BLaER1 treated with 17β-estradiol and CSF1 and Interleukin-3, amounts not matched to agents 10 nM and 100 nM (cell line): ENCODE measurements at regions not wholly inside any gene's neighbourhood (a gene's known extent, or its start where the extent isn't known, plus 50 kb on each side); places are given as distances from the start of the nearest gene placed in this dataset.

Experiments
- H3K27ac ChIP-seq, 11 experiments: shearing (Covaris generic); formaldehyde crosslinking; 2 replicates each; pipeline ENCODE4 v1.8.1; 2022
- H3K27me3 ChIP-seq, 11 experiments: shearing (Covaris generic); formaldehyde crosslinking; 2 replicates each; pipeline ENCODE4 v1.8.1; 2022
- H3K36me3 ChIP-seq, 11 experiments: shearing (Covaris generic); formaldehyde crosslinking; 2 replicates each; pipeline ENCODE4 v1.8.1; 2022
- H3K4me1 ChIP-seq, 10 experiments: shearing (Covaris generic); formaldehyde crosslinking; 2 replicates each; pipeline ENCODE4 v1.8.1; 2022
- H3K4me2 ChIP-seq, 11 experiments: shearing (Covaris generic); formaldehyde crosslinking; 2 replicates each; pipeline ENCODE4 v1.8.1; 2022
- H3K4me3 ChIP-seq, 10 experiments: shearing (Covaris generic); formaldehyde crosslinking; 2 replicates each; pipeline ENCODE4 v1.8.1; 2022
- H3K9ac ChIP-seq, 11 experiments: shearing (Covaris generic); formaldehyde crosslinking; 2 replicates each; pipeline ENCODE4 v1.8.1; 2022
- H3K9me3 ChIP-seq, 11 experiments: shearing (Covaris generic); formaldehyde crosslinking; replicated peaks in 1 of 11; 2 replicates each; pipeline ENCODE4 v1.8.1; 2022
- H4K20me1 ChIP-seq, 11 experiments: shearing (Covaris generic); formaldehyde crosslinking; 2 replicates each; pipeline ENCODE4 v1.8.1; 2022
- Cebpa-rat ChIP-seq, 11 experiments: shearing (Covaris generic); IDR thresholded peaks; 2 replicates each; pipeline ENCODE4 v1.8.1; 2022

DNA sequence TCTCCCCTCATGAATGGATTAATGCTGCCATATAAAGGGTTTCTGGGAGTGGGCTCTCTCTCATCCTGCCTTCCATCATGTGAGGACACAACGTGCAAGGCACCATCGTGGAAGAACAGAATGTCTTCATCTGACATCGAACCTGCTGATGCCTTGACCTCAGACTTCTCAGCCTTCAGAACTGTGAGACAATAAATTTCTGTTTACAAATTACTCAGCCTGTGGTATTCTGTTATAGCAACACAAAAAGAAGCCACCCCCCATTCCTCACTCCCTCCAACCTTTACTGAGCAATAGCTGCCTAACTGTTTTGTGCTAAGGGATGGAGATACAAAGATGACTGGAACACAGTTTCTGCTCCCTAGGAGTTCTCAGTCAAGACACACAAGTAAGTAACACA is 106.1 kb upstream of the PLET1 start:
- no peak overlapping the region for H3K9ac ChIP-seq
- TF ChIP-seq Cebpa-rat (IDR thresholded peaks at IDR 0.05) = no peak
- no peaks in the 10 kb centered on the region for H3K9me3 ChIP-seq
- H4K20me1 ChIP-seq = no peaks in the 10 kb centered on the region
- no peaks in the 10 kb centered on the region for H3K4me1 ChIP-seq
- no peaks in the 10 kb centered on the region for H3K36me3 ChIP-seq
- H3K4me3 ChIP-seq = no peak overlapping the region
- H3K27me3 ChIP-seq = no peaks in the 10 kb centered on the region
- no peak overlapping the region for H3K4me2 ChIP-seq
- no peak overlapping the region for H3K27ac ChIP-seq

- no peak overlapping the region for H3K27ac ChIP-seq
- no peaks in the 10 kb centered on the region for H3K9me3 ChIP-seq
- no peak overlapping the region for H3K4me2 ChIP-seq
- H3K4me1 ChIP-seq = no peaks in the 10 kb centered on the region
- TF ChIP-seq Cebpa-rat (IDR thresholded peaks at IDR 0.05) = no peak
- H3K9ac ChIP-seq = no peak overlapping the region
- H3K4me3 ChIP-seq = no peak overlapping the region
- H3K36me3 ChIP-seq = no peaks in the 10 kb centered on the region
- H3K27me3 ChIP-seq = no peaks in the 10 kb centered on the region
- H4K20me1 ChIP-seq = no peaks in the 10 kb centered on the region
Observed at GRCh38 chr11:112367461-112367860, 106.8 kb upstream of the PLET1 start.

DNA sequence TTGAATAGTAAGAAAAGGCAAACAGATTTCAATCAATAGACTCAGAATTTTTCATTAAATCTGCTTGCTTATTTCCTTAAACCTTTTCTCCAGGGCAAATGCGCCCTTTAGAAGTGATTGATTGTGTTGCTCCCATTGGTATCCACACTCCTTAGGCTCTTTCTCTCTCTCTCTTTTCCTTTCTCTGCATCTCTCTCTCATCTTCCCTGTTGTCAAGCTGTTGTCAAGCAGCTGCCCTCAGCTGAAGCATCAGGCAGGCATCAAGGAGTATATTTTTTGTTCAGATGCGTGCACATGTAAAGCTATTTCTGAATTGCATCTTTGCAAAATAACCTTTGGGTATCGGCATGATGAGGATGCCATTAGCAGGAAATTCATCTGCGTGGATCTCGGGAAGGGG is 107.2 kb upstream of the PLET1 start:
- Histone ChIP-seq H3K9me3 (no peaks in the 10 kb centered on the region), H3K4me3 (no peak overlapping the region), H3K4me1 (no peaks in the 10 kb centered on the region), H3K4me2 (no peak overlapping the region), H3K36me3 (no peaks in the 10 kb centered on the region), H3K9ac (no peak overlapping the region), H4K20me1 (no peaks in the 10 kb centered on the region), H3K27me3 (no peaks in the 10 kb centered on the region), H3K27ac (no peak overlapping the region)
- TF ChIP-seq Cebpa-rat (IDR thresholded peaks at IDR 0.05) = no peak

GRCh38 chr11:112368381-112368780 is 107.7 kb upstream of the PLET1 start:
- no peaks in the 10 kb centered on the region for H3K9me3 ChIP-seq
- no peak overlapping the region for H3K27ac ChIP-seq
- no peak overlapping the region for H3K9ac ChIP-seq
- H3K36me3 ChIP-seq = no peaks in the 10 kb centered on the region
- no peaks in the 10 kb centered on the region for H3K4me1 ChIP-seq
- no peaks in the 10 kb centered on the region for H4K20me1 ChIP-seq
- no peaks in the 10 kb centered on the region for H3K27me3 ChIP-seq
- no peak overlapping the region for H3K4me3 ChIP-seq
- TF ChIP-seq Cebpa-rat (IDR thresholded peaks at IDR 0.05) = no peak
- no peak overlapping the region for H3K4me2 ChIP-seq

- Histone ChIP-seq H3K27ac (no peak overlapping the region), H3K4me3 (no peak overlapping the region), H3K4me1 (no peaks in the 10 kb centered on the region), H3K4me2 (no peak overlapping the region), H3K9ac (no peak overlapping the region), H4K20me1 (no peaks in the 10 kb centered on the region), H3K27me3 (no peaks in the 10 kb centered on the region), H3K36me3 (no peaks in the 10 kb centered on the region), H3K9me3 (no peaks in the 10 kb centered on the region)
- no peak for TF ChIP-seq Cebpa-rat (IDR thresholded peaks at IDR 0.05)
Observed at GRCh38 chr11:112369374-112369773, 108.7 kb upstream of the PLET1 start.

GRCh38 chr11:112369916-112370315 is 109.3 kb upstream of the PLET1 start:
- no peak for TF ChIP-seq Cebpa-rat (IDR thresholded peaks at IDR 0.05)
- Histone ChIP-seq H3K9ac (no peak overlapping the region), H3K27me3 (no peaks in the 10 kb centered on the region)

GRCh38 chr11:112374486-112375140 is 114.0 kb upstream of the PLET1 start:
- Histone ChIP-seq H3K9ac (no peak overlapping the region), H3K36me3 (no peaks in the 10 kb centered on the region), H3K9me3 (no peaks in the 10 kb centered on the region), H3K27ac (no peak overlapping the region), H3K4me3 (no peak overlapping the region), H3K4me2 (no peak overlapping the region), H3K27me3 (no peaks in the 10 kb centered on the region), H3K4me1 (no peaks in the 10 kb centered on the region), H4K20me1 (no peaks in the 10 kb centered on the region)
- no peak for TF ChIP-seq Cebpa-rat (IDR thresholded peaks at IDR 0.05)

More at GRCh38 chr11:112369916-112370315, 109.3 kb upstream of the PLET1 start:
- Histone ChIP-seq H3K4me2 (no peak overlapping the region), H4K20me1 (no peaks in the 10 kb centered on the region), H3K9me3 (no peaks in the 10 kb centered on the region), H3K36me3 (no peaks in the 10 kb centered on the region), H3K27ac (no peak overlapping the region), H3K4me3 (no peak overlapping the region), H3K4me1 (no peaks in the 10 kb centered on the region)

- no peak overlapping the region for H3K4me2 ChIP-seq
- no peak overlapping the region for H3K9ac ChIP-seq
- peaks cover 0 to 5% (median 0%) of the 10 kb centered on the region in 10 experiments; a peak in 2 of 20 replicates for H3K4me1 ChIP-seq
- no peak for TF ChIP-seq Cebpa-rat (IDR thresholded peaks at IDR 0.05)
- H3K4me3 ChIP-seq = no peak overlapping the region
- H4K20me1 ChIP-seq = no peaks in the 10 kb centered on the region
- no peaks in the 10 kb centered on the region for H3K9me3 ChIP-seq
- H3K27ac ChIP-seq = no peak overlapping the region
- no peaks in the 10 kb centered on the region for H3K36me3 ChIP-seq
- H3K27me3 ChIP-seq = no peaks in the 10 kb centered on the region
Observed at GRCh38 chr11:112377946-112378345, 117.3 kb upstream of the PLET1 start.

GRCh38 chr11:112380464-112380863 is 119.8 kb upstream of the PLET1 start:
- H3K27me3 ChIP-seq = no peaks in the 10 kb centered on the region
- no peaks in the 10 kb centered on the region for H3K9me3 ChIP-seq
- no peak for TF ChIP-seq Cebpa-rat (IDR thresholded peaks at IDR 0.05)
- H3K4me2 ChIP-seq = no peak overlapping the region
- no peak overlapping the region for H3K27ac ChIP-seq
- H3K4me3 ChIP-seq = no peak overlapping the region
- no peaks in the 10 kb centered on the region for H3K36me3 ChIP-seq
- no peaks in the 10 kb centered on the region for H4K20me1 ChIP-seq
- peaks cover 0 to 5% (median 0%) of the 10 kb centered on the region in 10 experiments; a peak in 2 of 20 replicates for H3K4me1 ChIP-seq
- H3K9ac ChIP-seq = no peak overlapping the region

GRCh38 chr11:112381578-112381977 is 120.9 kb upstream of the PLET1 start:
- TF ChIP-seq Cebpa-rat (IDR thresholded peaks at IDR 0.05) = no peak
- H3K9me3 ChIP-seq = peaks cover 0 to 7% (median 2%) of the 10 kb centered on the region in 11 experiments; a peak in 4 of 22 replicates
- H4K20me1 ChIP-seq = no peaks in the 10 kb centered on the region
- no peak overlapping the region for H3K27ac ChIP-seq
- H3K9ac ChIP-seq = no peak overlapping the region
- no peaks in the 10 kb centered on the region for H3K36me3 ChIP-seq
- peaks cover 0 to 5% (median 0%) of the 10 kb centered on the region in 10 experiments; a peak in 2 of 20 replicates for H3K4me1 ChIP-seq
- no peak overlapping the region for H3K4me2 ChIP-seq
- H3K4me3 ChIP-seq = no peak overlapping the region
- H3K27me3 ChIP-seq = no peaks in the 10 kb centered on the region
